Activated CD4-positive, alpha-beta T cell treated with anti-CD3 and anti-CD28 coated beads, Interleukin-2, amount 50 U/mL, for 48 hours (primary cell): ENCODE measurements at regions not wholly inside any gene's neighbourhood (a gene's known extent, or its start where the extent isn't known, plus 50 kb on each side); places are given as distances from the start of the nearest gene placed in this dataset.
A peak's percentile ranks its signal among the peaks of the same experiment; 100 is the strongest.

Experiments used
- DNase-seq, 2 experiments: peaks; one replicate each; pipeline ENCODE4 v3.0.0-alpha.2; 2020

- no peak for DNase-seq
These were observed 51.3 kb downstream of the BLTP1 start for GRCh38 chr4:122203407-122203806.

- DNase-seq = no peak
These were observed 53.6 kb downstream of the BLTP1 start for GRCh38 chr4:122205687-122206086.

GRCh38 chr4:122212880-122213279 is 60.7 kb downstream of the BLTP1 start:
- no peak for DNase-seq

GRCh38 chr4:122218762-122219161 is 66.6 kb downstream of the BLTP1 start:
- DNase-seq = no peak

GRCh38 chr4:122219356-122219755 is 67.2 kb downstream of the BLTP1 start:
- no peak for DNase-seq

GRCh38 chr4:122221322-122221721 is 69.2 kb downstream of the BLTP1 start:
- DNase-seq = no peak

GRCh38 chr4:122224348-122224747 is 72.2 kb downstream of the BLTP1 start:
- peak; percentile 7 to 9 for DNase-seq

GRCh38 chr4:122227202-122227601 is 75.1 kb downstream of the BLTP1 start:
- no peak for DNase-seq

- no peak for DNase-seq
These were observed 77.7 kb downstream of the BLTP1 start for GRCh38 chr4:122229857-122230256.

GRCh38 chr4:122232633-122233032 is 80.5 kb downstream of the BLTP1 start:
- DNase-seq = no peak

GRCh38 chr4:122234686-122235085 is 82.6 kb downstream of the BLTP1 start:
- DNase-seq = no peak

GRCh38 chr4:122243785-122244184 is 91.7 kb downstream of the BLTP1 start:
- DNase-seq = no peak

GRCh38 chr4:122244764-122245163 is 92.6 kb downstream of the BLTP1 start:
- DNase-seq = no peak

- DNase-seq = no peak
These were observed 94.4 kb downstream of the BLTP1 start for GRCh38 chr4:122246551-122246950.

- no peak for DNase-seq
These were observed 97.2 kb downstream of the BLTP1 start for GRCh38 chr4:122249357-122249756.

- no peak for DNase-seq
These were observed 100.5 kb downstream of the BLTP1 start for GRCh38 chr4:122252584-122252983.

- no peak for DNase-seq
These were observed 107.7 kb downstream of the BLTP1 start for GRCh38 chr4:122259849-122260248.

- no peak for DNase-seq
These were observed 102.5 kb upstream of the ADAD1 start for GRCh38 chr4:122276359-122276758.

- no peak for DNase-seq
These were observed 99.8 kb upstream of the ADAD1 start for GRCh38 chr4:122278976-122279375.

GRCh38 chr4:122279670-122280069 is 99.1 kb upstream of the ADAD1 start:
- DNase-seq = no peak

GRCh38 chr4:122285285-122285684 is 93.5 kb upstream of the ADAD1 start:
- DNase-seq = no peak

- no peak for DNase-seq
These were observed 85.1 kb upstream of the ADAD1 start for GRCh38 chr4:122293374-122294365.

- DNase-seq = no peak
These were observed 81.1 kb upstream of the ADAD1 start for GRCh38 chr4:122297694-122298093.

- DNase-seq = no peak
These were observed 78.0 kb upstream of the ADAD1 start for GRCh38 chr4:122300776-122301175.

GRCh38 chr4:122305853-122306252 is 73.0 kb upstream of the ADAD1 start:
- DNase-seq = no peak
